Natural killer cell (primary cell): ENCODE measurements at regions not wholly inside any gene's neighbourhood (a gene's known extent, or its start where the extent isn't known, plus 50 kb on each side); places are given as distances from the start of the nearest gene placed in this dataset.

Source experiments
- ATAC-seq, 3 donors: fragments of 150-1000 bp in 2 of 3; fragments of 200-7000 bp in 1 of 3; cut with Tn5 transposase; 1 replicate in 1 of 3; 2 replicates in 2 of 3; pipeline ENCODE4 v1.10.0; 2021; ENCODE audit warnings: mild to moderate bottlenecking in 2 of 3, moderate library complexity in 2 of 3
- DNase-seq, 2 donors: peaks; one replicate each; pipeline versions ENCODE4 v3.0.0 to v3.0.0-alpha.2; 2013 to 2021; ENCODE audit warnings: mixed read lengths in 1 of 2
- H3K27ac ChIP-seq: one replicate; pipeline ENCODE4 v1.5.1; 2013; ENCODE audit warnings: mild to moderate bottlenecking, low read length
- H3K27me3 ChIP-seq: one replicate; pipeline ENCODE4 v1.6.1; 2013; ENCODE audit warnings: low read length; ENCODE audit not compliant: control insufficient read depth, insufficient read depth
- H3K36me3 ChIP-seq: one replicate; pipeline ENCODE4 v1.6.1; 2013; ENCODE audit warnings: low read length; ENCODE audit not compliant: control insufficient read depth, insufficient read depth
- H3K4me1 ChIP-seq: one replicate; pipeline ENCODE4 v1.6.1; 2013; ENCODE audit warnings: low read length; ENCODE audit not compliant: control insufficient read depth, insufficient read depth
- H3K4me3 ChIP-seq: one replicate; pipeline ENCODE4 v1.5.1; 2013; ENCODE audit warnings: low read length
- H3K9me3 ChIP-seq: one replicate; pipeline ENCODE4 v1.6.1; 2013; ENCODE audit warnings: low read length; ENCODE audit not compliant: control insufficient read depth, insufficient read depth
- H3K27ac Mint-ChIP-seq, 2 donors: one replicate each; pipeline ENCODE4 v1.8.0; 2022; ENCODE audit warnings: mild to moderate bottlenecking in 2 of 2, mixed read lengths in 2 of 2, moderate library complexity in 1 of 2
- H3K27me3 Mint-ChIP-seq, 2 donors: one replicate each; pipeline ENCODE4 v1.8.0; 2022; ENCODE audit warnings: low read depth in 2 of 2, mixed read lengths in 2 of 2
- H3K36me3 Mint-ChIP-seq: one replicate; pipeline ENCODE4 v1.8.0; 2022; ENCODE audit warnings: mixed read lengths
- H3K4me1 Mint-ChIP-seq, 2 donors: one replicate each; pipeline ENCODE4 v1.8.0; 2022; ENCODE audit warnings: mixed read lengths in 2 of 2
- H3K4me3 Mint-ChIP-seq: one replicate; pipeline ENCODE4 v1.8.0; 2022; ENCODE audit warnings: mild to moderate bottlenecking, moderate library complexity, mixed read lengths
- H3K9me3 Mint-ChIP-seq, 2 donors: one replicate each; pipeline ENCODE4 v1.8.0; 2022; ENCODE audit warnings: mixed read lengths in 2 of 2
- WGBS: methylation state at CpG from one replicate; pipeline ENCODE4 v1.1.7; 2013; ENCODE audit warnings: missing lambda C conversion rate; ENCODE audit not compliant: insufficient coverage; 5-methylcytosine and 5-hydroxymethylcytosine counted together
- intact Hi-C: fragments of 100-400 bp; cut with micrococcal nuclease; formaldehyde crosslinking; loops from one replicate; pipeline ENCODE4 v1.14.2; 2022
- TF ChIP-seq, protein P1 (sequence below): fragments of 200-600 bp; IDR thresholded peaks from one replicate; pipeline ENCODE4 v1.8.0; 2022; ENCODE audit warnings: antibody characterized with exemption

DNA sequence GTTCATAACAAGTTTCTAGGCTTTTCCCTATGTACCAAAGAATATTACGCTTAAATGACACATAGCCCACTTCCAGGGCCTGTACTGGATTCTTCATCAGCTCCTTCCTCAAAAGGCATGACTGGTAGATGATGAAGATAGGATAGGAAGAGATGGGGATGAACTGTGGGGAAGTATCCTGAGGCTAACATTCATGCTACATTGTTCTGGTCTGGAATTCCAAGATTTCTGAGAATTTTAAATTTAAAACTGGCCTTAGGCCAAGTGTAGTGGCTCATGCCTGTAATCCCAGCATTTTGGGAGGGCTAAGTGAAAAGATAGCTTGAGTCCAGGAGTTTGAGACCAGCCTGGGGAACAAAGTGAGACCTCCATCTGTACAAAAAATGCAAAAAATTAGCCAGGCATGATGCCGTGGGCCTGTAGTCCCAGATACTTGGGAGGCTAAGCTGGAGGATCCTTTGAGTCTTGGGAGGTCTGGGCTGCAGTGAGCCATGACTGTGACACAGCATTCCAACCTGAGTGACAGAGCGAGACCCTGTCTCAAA, 160.1 kb upstream of the PLAAT1 start:
- no peaks in the 10 kb centered on the region for H3K4me1 Mint-ChIP-seq
- WGBS = 78% methylated on average over 2 of the region's 3 CpGs
- Histone ChIP-seq H3K27ac (no peak overlapping the region), H3K9me3 (no peaks in the 10 kb centered on the region), H3K4me1 (no peaks in the 10 kb centered on the region), H3K27me3 (no peaks in the 10 kb centered on the region), H3K4me3 (no peak overlapping the region), H3K36me3 (no peaks in the 10 kb centered on the region)
- no peak overlapping the region for H3K4me3 Mint-ChIP-seq
- intact Hi-C loops = no loop called here
- DNase-seq = no peak
- TF ChIP-seq, protein P1, sequence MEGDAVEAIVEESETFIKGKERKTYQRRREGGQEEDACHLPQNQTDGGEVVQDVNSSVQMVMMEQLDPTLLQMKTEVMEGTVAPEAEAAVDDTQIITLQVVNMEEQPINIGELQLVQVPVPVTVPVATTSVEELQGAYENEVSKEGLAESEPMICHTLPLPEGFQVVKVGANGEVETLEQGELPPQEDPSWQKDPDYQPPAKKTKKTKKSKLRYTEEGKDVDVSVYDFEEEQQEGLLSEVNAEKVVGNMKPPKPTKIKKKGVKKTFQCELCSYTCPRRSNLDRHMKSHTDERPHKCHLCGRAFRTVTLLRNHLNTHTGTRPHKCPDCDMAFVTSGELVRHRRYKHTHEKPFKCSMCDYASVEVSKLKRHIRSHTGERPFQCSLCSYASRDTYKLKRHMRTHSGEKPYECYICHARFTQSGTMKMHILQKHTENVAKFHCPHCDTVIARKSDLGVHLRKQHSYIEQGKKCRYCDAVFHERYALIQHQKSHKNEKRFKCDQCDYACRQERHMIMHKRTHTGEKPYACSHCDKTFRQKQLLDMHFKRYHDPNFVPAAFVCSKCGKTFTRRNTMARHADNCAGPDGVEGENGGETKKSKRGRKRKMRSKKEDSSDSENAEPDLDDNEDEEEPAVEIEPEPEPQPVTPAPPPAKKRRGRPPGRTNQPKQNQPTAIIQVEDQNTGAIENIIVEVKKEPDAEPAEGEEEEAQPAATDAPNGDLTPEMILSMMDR = no peak
- no peak overlapping the region for H3K27ac Mint-ChIP-seq
- H3K9me3 Mint-ChIP-seq = peaks cover 4 to 10% of the 10 kb centered on the region in 2 donors
- no peak for ATAC-seq
- no peaks in the 10 kb centered on the region for H3K27me3 Mint-ChIP-seq
- H3K36me3 Mint-ChIP-seq = no peaks in the 10 kb centered on the region

DNA sequence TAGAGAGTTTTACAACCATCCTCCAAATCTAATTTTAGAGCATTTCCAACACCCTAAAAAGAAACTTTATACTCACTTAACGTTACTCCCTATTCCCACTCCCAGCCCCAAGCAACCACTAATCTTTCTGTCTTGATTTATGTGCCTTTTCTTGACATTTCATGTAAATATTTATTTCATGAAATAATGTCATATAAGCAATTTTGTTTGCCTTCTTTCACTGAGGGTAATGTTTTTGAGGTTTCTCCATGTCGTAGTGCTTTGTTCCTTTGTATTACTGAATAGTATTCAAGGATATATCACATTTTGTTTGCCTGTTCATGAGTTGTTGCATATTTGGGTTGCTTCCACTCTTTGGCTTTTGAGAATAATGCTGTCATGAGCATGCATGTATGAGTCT, 155.4 kb upstream of the PLAAT1 start:
- Histone ChIP-seq H3K27ac (no peak overlapping the region), H3K4me1 (no peaks in the 10 kb centered on the region), H3K4me3 (no peak overlapping the region), H3K27me3 (no peaks in the 10 kb centered on the region), H3K9me3 (no peaks in the 10 kb centered on the region), H3K36me3 (no peaks in the 10 kb centered on the region)
- ATAC-seq (no peak), DNase-seq (no peak)
- Mint-ChIP-seq H3K4me1 (no peaks in the 10 kb centered on the region), H3K36me3 (no peaks in the 10 kb centered on the region), H3K27me3 (no peaks in the 10 kb centered on the region), H3K4me3 (no peak overlapping the region), H3K27ac (no peak overlapping the region), H3K9me3 (peaks cover 8 to 13% of the 10 kb centered on the region in 2 donors)
- TF ChIP-seq, protein P1 = no peak
- 62% methylated on average over 2 of the region's 2 CpGs for WGBS
- intact Hi-C loops = no loop called here

- Histone ChIP-seq H3K27ac (no peak overlapping the region), H3K27me3 (no peaks in the 10 kb centered on the region), H3K36me3 (no peaks in the 10 kb centered on the region), H3K9me3 (no peaks in the 10 kb centered on the region), H3K4me1 (no peaks in the 10 kb centered on the region), H3K4me3 (no peak overlapping the region)
- Mint-ChIP-seq H3K9me3 (peaks cover 8 to 13% of the 10 kb centered on the region in 2 donors), H3K4me1 (no peaks in the 10 kb centered on the region), H3K4me3 (no peak overlapping the region), H3K36me3 (no peaks in the 10 kb centered on the region), H3K27ac (no peak overlapping the region), H3K27me3 (no peaks in the 10 kb centered on the region)
- WGBS = 46% methylated on average over 3 of the region's 4 CpGs
- intact Hi-C loops = no loop called here
- TF ChIP-seq, protein P1 = no peak
- DNase-seq (no peak), ATAC-seq (no peak)
Measured at GRCh38 chr3:193086681-193087080, 154.3 kb upstream of the PLAAT1 start.

DNA sequence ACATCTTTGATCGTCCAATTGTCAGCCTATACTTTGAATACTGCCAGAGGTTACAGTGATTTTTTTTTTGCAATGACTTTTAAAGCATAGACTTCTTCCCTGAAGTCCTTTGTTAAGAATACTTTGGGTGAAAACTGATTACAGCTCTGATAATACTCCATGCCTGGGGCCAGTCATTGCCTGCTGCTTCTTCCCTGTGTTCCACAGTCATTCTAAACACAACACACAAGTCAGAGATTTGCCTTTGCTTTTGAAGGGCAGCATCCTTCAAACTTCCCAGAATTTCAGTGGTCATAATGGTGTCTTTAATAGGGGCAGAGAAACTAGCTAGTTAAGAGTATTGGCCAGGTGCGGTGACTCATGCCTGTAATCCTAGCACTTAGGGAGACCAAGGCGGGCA, 153.7 kb upstream of the PLAAT1 start:
- Mint-ChIP-seq H3K27ac (no peak overlapping the region), H3K4me1 (no peaks in the 10 kb centered on the region), H3K27me3 (no peaks in the 10 kb centered on the region), H3K36me3 (no peaks in the 10 kb centered on the region), H3K9me3 (peaks cover 8 to 13% of the 10 kb centered on the region in 2 donors), H3K4me3 (no peak overlapping the region)
- TF ChIP-seq, protein P1 = no peak
- 86% methylated on average over 3 of the region's 3 CpGs for WGBS
- H3K27me3 ChIP-seq = no peaks in the 10 kb centered on the region
- no peak overlapping the region for H3K4me3 ChIP-seq
- no peak for DNase-seq
- intact Hi-C loops = no loop called here
- no peaks in the 10 kb centered on the region for H3K36me3 ChIP-seq
- no peak overlapping the region for H3K27ac ChIP-seq
- no peak for ATAC-seq
- no peaks in the 10 kb centered on the region for H3K4me1 ChIP-seq
- no peaks in the 10 kb centered on the region for H3K9me3 ChIP-seq
